NCI-H345 treated with DMSO at 0.1 percent for 48 hours (cell line): ENCODE measurements at regions not wholly inside any gene's neighbourhood (a gene's known extent, or its start where the extent isn't known, plus 50 kb on each side); places are given as distances from the start of the nearest gene placed in this dataset.

Experiments used
- DNase-seq: peaks from one replicate; lab custom pipeline; 2025; ENCODE audit not compliant: unreplicated experiment; lab: John Stamatoyannopoulos, UW

DNA sequence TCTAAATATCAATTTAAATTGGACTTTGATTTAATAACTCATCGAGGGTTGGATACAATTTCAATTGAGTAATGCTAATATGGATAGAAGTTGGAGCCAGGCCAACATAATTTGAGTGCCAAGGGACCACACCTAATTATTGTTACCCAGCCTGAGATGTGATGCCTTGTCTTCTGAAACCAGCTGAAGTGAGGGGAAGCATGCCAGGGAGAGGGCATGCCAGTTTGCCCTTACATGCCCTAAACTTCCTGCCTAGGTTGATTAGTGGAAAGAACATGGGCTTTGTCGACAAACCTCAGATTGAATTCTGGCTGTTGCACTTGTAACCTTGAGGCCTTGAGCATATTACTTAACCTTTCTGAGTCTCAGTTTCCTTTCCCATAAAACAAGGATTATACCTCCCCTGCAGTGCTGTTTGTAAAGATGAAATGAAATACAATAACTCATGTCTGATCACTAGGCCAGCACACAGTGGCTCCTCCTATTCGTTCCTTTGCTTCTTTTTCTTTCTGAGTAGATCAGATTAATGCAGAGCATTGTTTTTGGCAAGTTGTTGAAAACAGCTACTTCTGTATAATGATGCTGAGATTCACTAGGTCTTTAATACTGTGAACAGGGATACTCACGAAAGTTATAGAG lies 412.8 kb downstream of the TLE4 start:
- DNase-seq, result no peak

DNA sequence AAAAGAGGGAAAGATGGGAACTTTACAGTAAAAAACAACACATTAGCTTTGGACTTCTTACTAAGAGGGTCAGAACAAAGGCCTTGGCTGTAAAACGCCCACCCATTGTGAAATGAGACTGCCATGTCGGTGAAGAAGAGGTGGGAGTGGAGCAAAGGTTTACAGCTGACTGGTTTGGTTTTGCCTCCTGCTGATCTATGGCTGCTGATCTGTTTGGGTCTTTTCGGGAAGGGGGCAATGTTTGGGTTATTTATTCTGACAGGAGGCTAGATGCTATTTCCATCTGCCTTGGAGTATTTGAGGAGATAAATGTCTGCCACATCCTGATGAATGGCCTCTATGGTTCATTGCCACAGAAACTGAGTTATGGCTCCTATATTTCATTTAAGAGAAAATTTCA lies 408.7 kb downstream of the TLE4 start:
- no peak for DNase-seq

DNA sequence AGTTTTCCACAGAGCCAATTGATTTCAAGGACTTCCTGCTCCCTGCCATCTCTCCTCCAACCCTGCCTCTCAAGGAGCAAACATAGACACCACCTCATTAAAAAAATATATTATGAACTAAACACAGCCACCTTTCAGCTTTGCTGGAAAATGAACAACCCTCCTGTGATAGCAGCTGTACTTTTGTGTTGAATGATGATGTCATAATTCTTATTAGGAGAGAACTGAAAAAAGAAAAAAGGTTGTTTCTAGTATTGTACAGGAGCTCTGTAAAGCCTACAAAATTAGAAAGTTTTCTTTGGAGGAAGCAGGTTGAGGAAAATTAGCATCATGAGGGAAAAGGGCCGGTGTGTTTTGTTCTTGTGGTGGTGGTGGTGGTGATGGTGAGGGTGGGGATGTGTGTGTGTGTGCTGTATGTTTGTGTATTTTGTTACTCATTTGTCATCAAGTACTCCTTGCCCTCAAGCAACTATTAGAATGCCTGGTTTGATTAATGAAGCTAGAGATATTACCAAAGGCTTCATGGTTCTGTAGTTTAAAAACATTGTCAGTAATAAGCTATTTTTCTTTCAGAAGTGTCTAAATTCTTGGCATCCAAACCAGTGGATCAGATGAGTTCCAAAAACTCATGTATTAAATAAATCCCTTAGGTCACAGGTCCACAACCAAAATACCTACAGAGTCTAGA lies 405.9 kb downstream of the TLE4 start:
- DNase-seq, result no peak

DNA sequence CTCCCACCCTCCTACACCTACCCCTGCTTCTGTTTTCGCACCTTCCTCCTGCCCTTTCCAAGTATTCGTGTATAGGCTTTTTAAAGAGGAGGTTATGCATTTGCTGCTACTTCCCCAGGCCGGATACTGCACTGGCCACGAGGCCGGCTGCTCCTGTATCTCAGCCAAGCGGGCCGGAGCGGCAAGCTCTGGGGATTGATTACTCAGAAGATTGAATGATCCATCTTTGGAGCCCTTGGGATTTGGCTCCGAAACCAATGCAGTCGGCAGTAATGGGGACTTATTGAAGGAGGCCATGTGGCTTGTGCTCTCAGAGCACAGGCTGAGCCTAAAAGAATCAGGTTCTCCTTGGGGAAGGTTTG lies 405.3 kb downstream of the TLE4 start:
- no peak for DNase-seq

DNA sequence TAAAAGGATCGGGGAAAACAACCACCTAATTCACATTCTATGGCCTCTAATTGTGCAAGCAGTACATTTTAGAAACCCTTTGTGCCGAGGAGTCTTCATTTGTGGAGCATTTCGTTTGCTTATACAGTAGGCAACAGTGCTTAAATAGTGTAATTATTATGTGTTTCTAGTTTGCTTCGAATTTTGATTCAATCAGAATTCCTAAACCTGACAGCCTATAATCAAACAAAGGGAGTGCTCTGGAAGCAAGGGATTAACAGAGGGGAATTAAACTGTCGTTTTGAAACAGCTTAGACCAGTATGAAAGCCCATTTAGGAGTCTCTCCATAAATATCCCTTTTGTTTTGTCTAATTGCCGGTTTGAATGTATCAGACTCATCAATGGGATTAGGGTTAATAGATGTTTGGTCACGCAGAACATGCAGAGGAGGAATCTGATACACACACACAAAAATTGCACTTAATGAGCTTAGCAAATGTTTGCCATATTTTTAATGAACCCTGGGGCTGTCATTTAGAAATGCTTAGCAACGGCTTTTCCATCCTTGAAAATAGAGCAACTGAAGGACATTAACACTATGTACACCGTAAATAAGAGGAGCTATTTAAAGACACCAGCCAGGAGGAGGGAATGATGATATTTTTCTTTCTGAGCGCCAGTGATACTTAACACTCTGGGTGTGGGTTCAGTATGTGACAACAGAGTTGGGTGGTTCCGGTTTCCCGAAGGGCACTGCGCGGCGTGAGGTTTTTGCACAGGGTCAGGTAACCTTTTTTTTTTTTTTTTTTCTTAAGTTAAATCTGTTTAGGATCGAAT lies 404.7 kb downstream of the TLE4 start:
- DNase-seq, result no peak

DNA sequence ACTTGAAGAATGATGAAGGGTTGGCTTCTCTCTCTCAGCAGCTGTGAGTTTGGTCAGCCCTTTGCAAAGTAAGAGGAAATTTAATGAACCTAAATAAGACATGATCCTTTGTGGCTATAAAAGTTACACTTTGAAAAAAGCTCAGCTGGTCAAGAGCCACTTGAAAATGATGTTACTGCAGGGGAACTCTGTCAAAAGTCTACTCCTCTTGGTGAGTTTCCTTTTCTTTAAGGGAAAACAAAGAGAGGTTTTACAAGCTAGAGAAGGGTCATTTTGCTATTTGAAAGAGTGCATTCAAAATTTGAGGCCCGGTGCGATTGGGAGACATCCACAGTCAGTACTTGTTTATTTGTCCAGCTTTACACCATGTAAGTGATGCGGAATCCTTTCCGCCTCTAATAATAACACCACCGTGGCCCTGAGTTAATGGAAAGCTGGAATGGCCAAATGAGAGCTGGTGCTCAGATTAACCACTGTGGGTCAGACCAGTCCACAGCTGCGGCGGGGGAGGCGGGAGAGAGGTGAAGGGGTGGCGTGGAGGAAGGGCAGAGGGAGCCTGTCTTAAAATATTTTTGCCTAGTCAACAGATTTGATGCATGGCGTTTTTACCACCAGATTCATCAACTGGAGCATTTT lies 404.0 kb downstream of the TLE4 start:
- DNase-seq, result no peak

DNA sequence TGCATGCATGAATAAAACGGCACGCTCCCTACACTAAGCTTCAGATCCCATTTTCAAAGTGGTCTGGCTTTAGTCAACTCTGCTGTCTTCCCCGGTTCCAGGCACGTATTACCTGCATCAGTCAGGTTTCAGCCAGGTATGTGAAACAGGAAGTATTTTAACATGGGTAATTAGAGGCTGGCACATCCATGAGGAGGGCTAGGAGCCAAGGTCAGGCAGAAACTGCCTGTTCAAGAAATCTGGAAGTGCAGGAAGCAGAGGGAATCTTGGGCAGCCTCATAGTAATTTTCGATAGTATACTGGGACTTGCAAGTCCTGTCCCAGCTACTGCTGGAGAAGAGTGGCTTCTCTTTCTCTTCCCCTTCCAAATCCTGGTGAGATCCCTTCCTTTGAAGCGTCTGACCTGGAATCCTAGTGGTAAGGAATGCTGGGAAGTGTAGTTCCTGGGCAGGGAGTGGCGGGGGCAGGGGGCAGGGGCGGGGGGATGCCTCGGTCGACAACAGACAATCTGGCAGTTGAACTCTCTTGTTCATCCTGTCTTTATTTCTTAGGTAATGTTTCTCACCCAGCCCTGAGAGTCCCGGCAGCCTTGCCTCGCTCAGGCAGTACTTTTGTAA lies 403.1 kb downstream of the TLE4 start:
- no peak for DNase-seq

DNA sequence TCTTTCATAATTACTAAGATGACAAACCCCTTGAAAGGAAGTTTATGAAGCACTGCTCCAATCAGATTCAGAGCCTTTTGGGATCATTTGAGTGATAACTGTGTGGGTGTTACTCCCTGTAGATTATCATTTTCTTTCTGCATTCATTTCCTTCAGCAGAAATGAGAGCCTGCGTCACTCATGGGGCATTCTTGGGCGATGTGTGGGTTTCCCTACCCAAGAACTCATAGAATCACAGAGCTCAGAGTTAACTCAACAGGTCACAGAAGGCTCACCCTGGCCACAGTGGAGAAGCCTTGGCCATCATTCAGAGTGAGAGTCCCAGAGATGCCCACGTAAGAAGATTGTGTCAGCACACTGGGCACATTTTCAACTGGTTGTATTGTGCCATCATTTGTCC lies 401.9 kb downstream of the TLE4 start:
- no peak for DNase-seq

DNA sequence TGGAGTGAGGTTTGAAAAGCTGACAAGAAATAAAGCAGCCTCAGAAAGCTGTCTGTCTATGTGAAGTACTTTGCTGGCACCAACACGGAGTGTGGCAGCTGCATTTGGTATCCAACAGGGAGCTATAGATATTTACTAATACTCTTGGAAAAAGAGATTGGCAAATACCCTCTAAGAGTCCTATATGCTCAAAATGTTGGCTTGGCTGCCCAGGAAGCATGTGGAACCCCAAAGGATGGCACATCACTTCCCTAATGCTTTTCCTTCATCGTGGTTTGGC lies 398.3 kb downstream of the TLE4 start:
- no peak for DNase-seq

DNA sequence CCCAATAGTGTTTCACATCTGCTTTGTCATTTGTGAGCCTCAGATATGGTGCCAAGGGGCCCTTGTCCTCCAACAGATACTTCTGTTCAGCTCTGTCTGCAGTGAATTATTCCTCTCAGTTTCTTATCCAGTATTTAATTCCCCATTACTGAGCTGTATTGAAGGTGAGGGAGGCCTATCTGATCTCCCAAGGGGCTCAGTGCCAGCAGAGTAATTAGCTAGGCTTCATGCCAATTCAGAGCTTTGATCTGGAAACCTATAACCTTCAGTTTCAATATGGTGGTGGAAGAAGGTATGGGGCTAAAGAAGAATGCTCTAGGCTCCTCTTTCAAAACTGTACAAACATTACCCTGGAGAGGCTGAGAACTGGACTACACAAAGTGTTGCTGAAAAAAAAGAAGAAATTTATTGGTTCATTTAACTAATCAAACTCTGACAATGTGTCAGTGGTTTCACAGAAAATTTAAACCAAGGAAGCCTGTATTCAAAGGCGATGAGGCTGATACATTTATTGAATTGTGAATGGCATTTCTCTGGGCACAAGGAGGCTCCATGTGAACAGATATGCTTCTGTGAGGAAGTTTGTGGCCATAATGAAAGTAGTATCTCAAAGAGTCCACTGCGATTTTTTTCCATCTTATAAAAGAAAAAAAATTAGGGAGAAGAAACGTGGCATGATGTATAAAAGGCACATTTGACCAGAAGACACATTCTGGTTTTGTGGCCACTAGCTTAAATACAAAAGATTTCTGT lies 397.8 kb downstream of the TLE4 start:
- DNase-seq, result no peak

DNA sequence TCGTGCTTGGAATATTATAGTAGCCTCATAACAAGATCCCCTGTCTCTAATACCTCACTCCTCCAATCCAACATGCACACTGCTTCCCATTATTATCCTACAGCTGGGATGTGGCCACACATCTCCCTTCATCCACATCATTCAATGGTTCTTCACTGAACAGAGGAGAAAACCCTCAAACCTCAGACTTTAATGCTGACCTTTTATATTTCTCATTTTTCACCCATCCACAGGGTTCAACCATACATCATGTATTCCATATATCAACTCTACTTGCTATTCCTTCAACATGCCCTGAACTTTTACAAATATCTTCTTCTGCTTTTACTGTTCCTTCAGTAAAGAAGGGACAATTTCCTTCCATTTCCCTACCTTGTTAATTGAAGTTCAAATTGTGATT lies 396.8 kb downstream of the TLE4 start:
- DNase-seq, result no peak

DNA sequence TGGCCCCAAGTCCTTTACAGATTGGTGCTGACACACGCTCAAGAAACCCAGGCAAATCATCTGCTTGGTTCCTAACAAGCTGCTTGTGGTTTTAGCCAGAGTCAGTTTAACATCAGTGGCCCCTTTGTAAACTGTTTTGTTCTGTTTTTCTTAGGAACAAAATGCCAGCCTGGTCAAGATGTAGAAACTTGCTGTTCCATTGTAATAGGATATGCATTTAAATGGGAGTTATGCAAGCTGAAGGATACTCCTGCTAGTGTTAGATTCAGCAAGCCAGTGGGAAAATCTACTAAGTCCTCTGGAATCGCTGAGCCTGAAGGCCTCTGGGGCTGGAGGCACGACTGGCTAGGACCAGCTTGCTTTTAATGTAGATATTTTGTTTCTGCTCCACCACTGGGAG lies 391.1 kb downstream of the TLE4 start:
- DNase-seq, result no peak

DNA sequence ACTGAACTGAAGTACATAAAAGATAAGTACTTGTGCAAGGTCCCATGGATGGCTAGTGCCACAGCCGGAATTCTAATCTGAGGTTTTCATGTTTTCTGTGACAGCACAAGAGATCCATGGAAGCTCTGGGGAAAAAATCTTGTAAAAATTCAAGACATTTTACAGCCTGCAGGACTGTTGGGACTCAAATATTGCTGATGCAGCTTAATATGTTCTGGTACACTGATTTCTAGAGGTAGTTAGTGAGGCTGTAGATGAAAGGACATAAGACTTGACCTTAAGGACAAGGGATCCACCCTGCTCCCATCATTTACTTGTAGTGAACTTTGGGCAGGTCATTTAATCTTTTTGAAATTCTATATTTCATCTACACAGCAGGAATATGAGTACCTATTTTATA lies 390.4 kb downstream of the TLE4 start:
- no peak for DNase-seq

DNA sequence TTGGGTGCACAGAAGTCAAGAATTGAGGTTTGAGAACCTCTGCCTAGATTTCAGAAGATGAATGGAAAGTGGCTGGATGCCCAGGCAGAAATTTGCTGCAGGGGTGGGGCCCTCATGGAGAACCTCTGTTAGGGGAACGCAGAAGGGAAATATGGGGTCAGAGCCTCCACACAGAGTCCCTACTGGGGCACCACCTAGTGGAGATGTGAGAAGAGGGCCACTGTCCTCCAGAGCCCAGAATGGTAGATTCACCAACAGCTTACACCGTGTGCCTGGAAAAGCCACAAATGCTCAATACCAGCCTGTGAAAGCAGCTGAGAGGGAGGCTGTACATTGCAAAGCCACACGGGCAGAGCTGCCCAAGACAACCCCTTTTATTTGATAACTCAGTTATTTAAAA lies 383.5 kb downstream of the TLE4 start:
- DNase-seq, result no peak

DNA sequence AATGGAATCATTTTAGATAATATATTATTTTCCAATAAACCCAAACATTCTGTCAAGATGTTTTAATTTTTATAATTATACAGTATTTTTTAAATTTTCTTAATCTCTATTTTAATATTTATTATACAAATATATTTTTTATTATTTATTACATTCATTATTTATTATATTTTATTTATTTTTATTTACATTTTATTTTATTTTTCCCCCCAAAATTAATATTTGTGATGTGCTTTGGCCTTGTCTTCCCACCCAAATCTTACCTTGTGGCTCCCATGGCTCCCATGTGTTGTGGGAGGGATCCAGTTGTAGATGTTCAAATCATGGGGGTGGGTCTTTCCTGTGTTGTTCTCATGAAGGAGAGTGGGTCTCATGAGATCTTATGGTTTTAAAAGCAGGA lies 382.1 kb downstream of the TLE4 start:
- DNase-seq, result no peak

DNA sequence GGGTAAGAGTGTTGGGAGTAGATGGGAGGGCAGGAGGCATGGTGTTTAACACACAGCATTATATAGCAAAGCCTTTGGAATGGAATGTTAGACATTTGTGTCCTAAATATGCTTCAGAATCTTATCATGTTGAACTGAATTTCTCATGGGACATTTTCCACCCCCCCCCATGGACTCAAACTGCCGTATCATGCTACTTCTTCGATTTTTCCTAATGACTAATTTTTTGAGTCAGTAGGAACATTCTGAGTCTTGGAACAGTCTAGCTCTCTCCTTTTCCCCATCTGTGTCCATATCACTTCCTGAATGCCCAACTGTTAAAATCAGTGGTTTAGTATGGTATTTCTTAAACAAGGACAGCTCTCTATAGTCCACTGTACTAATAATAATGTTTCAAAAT lies 380.6 kb downstream of the TLE4 start:
- DNase-seq, result no peak

DNA sequence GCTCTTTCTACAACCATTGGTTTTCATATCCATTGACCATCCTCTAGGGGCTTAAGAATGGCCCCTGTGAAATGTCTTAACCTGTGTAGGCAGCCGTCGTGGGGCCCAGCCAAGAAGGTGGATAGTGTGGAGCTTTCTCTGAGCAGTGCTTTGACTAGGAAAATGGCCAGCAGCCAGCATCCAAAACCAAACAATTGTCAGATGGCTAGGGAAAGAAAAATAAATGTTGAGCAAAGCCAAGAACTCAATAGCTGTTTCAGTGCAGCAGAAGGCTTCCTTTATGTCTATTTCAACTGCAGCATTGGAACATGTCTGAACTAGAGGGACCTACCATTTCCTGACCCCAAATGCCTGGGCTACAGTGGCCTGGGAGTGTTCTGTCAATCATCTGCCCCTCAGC lies 374.9 kb downstream of the TLE4 start:
- DNase-seq, result no peak

DNA sequence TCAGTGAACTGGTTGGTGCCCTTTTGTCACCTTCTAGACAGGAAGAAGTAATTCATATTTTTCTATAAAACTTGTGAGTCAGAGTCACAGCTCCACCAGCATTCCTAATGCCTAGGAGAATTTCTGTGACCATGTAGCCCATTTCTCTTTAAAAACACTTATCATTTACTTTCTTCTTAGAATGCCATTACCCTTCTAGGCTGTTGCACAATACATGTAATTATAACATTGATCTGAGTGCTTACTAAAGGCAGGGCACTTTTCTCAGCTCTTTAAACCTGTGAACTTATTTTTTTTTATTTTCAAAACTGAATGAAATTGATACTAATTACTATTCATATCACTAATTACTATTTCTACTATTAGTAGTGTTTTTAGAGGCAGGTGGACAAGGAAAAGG lies 373.7 kb downstream of the TLE4 start:
- no peak for DNase-seq

DNA sequence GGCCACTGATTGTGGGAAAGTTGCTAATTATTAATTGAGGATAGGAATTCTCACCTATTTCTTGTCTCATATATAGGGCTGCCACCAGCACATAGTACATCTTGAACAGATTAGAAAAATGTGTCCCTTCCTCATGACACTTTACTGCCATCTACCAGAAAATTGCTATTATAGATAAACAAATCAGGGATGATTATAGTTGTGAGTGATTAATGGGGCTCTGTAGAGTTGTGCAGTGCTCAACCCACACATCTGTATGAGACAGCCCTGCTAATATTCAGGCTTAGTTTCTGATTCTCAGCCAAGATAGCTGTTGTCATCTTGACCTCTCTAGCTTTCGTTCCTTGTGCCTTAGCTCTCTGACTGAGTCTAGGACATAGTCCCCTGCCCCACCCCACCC lies 373.3 kb downstream of the TLE4 start:
- no peak for DNase-seq

DNA sequence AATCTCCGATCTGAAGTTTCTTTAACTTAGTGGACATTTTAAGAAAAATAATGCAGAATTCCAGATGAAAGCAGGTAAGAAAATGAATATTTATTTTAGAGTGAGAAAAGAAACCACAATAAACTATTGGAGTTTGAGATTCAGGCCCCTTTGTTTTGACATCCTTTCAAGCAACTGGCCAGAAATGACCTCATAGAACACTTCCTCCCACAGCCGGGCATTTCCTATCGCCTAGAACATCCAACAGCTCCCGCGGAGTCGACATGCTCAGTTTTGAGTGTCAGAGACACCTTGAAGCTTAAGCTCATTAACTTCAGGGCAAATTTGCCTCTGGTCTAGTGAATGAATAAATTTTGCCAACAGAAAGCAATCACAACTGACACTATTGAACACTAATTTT lies 369.2 kb downstream of the TLE4 start:
- no peak for DNase-seq

DNA sequence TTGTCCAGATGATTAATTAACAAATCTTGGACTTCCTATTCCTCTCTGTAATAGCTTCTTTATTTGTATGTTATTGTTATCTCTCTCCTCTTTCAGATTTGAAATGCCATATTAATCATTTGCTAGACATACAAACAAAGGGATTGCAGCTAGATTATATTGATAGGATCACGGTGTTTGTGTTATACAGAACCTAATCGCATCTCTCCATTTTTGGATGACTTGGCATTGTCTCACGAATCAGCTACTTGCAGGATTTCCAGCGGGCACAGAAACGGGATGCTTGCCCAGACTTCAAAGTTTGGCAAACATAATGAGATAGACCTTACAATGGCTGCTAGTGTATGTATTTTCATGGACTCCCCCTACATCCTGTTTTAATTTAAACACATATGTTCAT lies 368.1 kb downstream of the TLE4 start:
- no peak for DNase-seq
